Bronchial epithelial cell (primary cell): ENCODE measurements at regions not wholly inside any gene's neighbourhood (a gene's known extent, or its start where the extent isn't known, plus 50 kb on each side); places are given as distances from the start of the nearest gene placed in this dataset.

Source experiments
- DNase-seq: peaks from one replicate; pipeline ENCODE4 v3.0.0-alpha.2; 2010; ENCODE audit warnings: low read depth
- FAIRE-seq: peaks from 2 replicates; lab custom pipeline; 2011; peaks lifted over from hg19 to GRCh38; lab: Jason Lieb, UNC
- H3K27me3 ChIP-seq: 2 replicates; pipeline ENCODE4 v1.5.1; 2011; ENCODE audit warnings: low read length; ENCODE audit not compliant: control insufficient read depth, insufficient read depth
- H3K36me3 ChIP-seq: 2 replicates; pipeline ENCODE4 v1.5.1; 2011; ENCODE audit warnings: low read length; ENCODE audit not compliant: control insufficient read depth, insufficient read depth
- H3K4me3 ChIP-seq: 2 replicates; pipeline ENCODE4 v1.5.1; 2011; ENCODE audit warnings: mild to moderate bottlenecking, low read depth, low read length, control low read depth
- TF ChIP-seq, protein P1 (sequence below): IDR thresholded peaks from 2 replicates; pipeline ENCODE4 v1.5.1; 2011; ENCODE audit warnings: mild to moderate bottlenecking, moderate library complexity, low read length, control low read depth, inconsistent platforms; ENCODE audit not compliant: insufficient read depth, severe bottlenecking

DNA sequence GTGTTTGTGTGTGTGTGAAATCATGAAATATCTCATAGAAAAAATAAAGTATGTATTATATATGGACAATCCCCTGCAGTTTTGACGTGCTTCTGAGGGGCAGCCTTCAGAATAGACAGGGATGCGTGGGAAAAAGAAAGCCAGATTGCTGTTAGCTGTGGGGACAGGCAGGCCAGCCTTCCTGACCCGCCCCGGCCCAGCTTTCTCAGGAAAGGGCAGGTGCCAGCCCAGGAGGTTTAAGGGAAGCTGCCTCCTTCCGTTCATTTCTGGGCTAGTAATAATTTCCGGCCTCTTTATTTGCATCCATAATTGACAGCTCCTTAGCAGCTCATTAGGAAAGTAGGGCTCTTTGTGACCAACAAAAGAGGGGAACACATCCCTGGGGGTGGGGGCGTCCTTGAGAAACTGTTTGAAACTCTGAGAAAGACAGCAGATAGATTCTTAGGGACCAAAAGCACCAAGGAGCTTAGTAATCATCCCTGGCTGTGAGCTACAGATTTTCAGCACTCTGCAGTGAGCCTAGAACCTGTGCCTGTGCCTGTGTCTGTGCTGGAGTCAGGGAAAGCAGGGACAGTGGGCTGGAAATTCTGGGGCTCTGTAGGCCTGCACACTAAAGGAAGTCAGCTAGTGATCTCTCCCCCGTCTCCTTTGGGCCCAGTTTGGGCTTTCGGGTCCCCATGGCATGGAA lies 632.9 kb upstream of the CADM1 start:
- DNase-seq, result no peak

DNA sequence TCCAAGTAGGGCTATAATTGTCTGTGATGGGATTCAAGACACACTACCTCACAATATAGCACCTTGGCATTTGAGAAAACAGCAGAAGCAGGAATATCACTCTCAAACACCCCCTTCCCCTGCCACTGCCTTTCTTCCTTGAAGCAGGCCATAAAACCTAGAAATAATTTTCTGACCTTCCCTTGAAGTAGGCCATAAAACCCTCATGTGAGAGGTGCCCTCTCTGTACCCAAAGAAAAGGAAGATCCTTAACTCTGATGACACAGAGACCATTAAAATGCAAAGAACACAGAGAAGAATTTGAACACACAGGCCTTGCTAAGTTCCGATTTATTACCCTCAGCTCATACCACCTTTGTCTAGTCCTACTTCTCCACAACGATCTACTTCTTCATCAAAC lies 631.7 kb upstream of the CADM1 start:
- H3K27me3 ChIP-seq, result no peaks in the 10 kb centered on the region
- no peaks in the 10 kb centered on the region for H3K36me3 ChIP-seq
- DNase-seq, result no peak
- no peak for FAIRE-seq
- TF ChIP-seq, protein P1, sequence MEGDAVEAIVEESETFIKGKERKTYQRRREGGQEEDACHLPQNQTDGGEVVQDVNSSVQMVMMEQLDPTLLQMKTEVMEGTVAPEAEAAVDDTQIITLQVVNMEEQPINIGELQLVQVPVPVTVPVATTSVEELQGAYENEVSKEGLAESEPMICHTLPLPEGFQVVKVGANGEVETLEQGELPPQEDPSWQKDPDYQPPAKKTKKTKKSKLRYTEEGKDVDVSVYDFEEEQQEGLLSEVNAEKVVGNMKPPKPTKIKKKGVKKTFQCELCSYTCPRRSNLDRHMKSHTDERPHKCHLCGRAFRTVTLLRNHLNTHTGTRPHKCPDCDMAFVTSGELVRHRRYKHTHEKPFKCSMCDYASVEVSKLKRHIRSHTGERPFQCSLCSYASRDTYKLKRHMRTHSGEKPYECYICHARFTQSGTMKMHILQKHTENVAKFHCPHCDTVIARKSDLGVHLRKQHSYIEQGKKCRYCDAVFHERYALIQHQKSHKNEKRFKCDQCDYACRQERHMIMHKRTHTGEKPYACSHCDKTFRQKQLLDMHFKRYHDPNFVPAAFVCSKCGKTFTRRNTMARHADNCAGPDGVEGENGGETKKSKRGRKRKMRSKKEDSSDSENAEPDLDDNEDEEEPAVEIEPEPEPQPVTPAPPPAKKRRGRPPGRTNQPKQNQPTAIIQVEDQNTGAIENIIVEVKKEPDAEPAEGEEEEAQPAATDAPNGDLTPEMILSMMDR, result no peak
- no peak overlapping the region for H3K4me3 ChIP-seq

More for the DNA sequence above, 632.9 kb upstream of the CADM1 start:
- H3K4me3 ChIP-seq, result no peak overlapping the region
- H3K27me3 ChIP-seq, result no peaks in the 10 kb centered on the region
- FAIRE-seq, result no peak
- no peaks in the 10 kb centered on the region for H3K36me3 ChIP-seq
- TF ChIP-seq, protein P1, result no peak

DNA sequence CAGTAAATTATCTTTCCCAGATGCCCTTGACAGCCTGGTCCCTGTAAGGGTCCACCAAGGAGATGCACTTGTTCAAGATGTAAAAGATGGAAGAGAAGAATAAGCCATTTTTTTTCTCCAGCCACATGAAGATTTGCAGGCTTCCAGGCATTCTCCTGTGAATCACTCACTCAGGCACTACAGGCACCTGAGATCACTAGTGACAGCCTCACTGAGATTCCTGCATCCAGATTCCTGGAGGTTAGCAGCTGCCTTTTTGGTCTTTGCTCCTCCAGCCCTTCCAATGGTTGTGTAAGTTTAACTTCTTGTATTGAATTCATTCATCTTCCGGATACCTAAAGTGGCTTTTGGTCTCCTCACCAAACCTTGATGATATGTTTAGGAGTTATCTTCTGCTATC lies 630.2 kb upstream of the CADM1 start:
- H3K4me3 ChIP-seq, result no peak overlapping the region
- H3K36me3 ChIP-seq, result no peaks in the 10 kb centered on the region
- H3K27me3 ChIP-seq, result no peaks in the 10 kb centered on the region
- FAIRE-seq, result no peak
- DNase-seq, result no peak
- TF ChIP-seq, protein P1, result no peak

DNA sequence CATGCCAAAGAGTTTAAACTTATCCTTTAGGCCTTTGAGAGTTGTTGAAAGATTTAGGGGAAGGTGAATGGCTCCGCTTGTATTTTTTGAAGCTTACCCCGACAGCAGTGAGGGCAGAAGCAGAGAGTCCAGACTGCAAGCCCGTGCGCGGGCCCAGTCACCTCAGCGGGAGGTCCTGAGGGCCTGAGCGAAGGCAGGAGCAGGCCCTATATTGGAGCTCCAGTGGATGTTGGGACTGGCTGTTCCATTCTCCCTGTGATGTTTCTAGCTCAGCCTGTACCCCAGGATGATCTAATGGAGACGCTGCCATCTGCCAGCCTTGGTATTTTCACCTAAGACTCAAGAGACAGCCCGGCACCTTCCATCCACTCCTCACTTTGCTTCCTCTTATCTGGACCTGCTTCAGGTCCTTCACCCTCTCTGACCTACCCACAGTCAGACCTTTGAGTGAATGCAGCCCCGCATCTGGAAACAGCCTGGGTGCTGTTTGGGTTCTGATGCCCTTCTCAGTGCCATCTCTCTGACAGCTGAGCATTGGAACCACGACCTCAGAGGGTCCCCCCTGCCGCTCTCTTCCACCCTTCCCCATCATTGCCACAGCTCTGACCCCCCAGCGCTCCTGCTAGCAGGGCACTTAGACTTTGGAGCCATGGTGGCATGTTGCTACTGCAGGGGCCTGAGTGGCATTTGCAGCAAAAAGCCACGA lies 628.2 kb upstream of the CADM1 start:
- TF ChIP-seq, protein P1, result no peak
- FAIRE-seq, result no peak
- H3K36me3 ChIP-seq, result no peaks in the 10 kb centered on the region
- H3K4me3 ChIP-seq, result no peak overlapping the region
- no peaks in the 10 kb centered on the region for H3K27me3 ChIP-seq
- DNase-seq, result no peak

DNA sequence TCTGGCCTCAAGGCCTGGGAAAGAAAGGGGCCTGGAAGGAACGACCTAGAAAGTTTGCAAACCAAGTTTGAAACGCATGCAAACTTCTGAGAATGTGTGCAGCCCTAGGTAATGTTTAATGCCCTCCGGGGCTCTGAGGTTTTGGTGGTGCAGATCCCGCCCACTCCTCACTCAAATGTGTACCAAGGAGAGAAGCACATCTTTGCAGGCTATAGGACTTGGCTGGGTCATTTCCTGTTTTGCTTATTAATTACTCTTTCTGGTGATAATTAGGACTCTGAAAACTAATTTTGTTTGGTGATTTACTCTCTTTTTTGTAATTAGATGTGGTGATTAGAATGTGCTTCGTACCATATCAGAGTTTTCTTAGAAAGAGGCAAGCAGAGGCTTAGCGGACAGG lies 625.9 kb upstream of the CADM1 start:
- no peak overlapping the region for H3K4me3 ChIP-seq
- DNase-seq (no peak), FAIRE-seq (no peak)
- H3K27me3 ChIP-seq, result no peaks in the 10 kb centered on the region
- no peaks in the 10 kb centered on the region for H3K36me3 ChIP-seq
- TF ChIP-seq, protein P1, result no peak
